ENCODE measurements at regions not wholly inside any gene's neighbourhood (a gene's known extent, or its start where the extent isn't known, plus 50 kb on each side); places are given as distances from the start of the nearest gene placed in this dataset.

- H3K27ac ChIP-seq (replicated peaks; ENCODE audit: low read length), result no peak overlapping the region
- WGBS, 2 donors (ENCODE audit: extremely low coverage in 2 of 2, insufficient read length in 2 of 2, insufficient replicate concordance in 1 of 2), result no CpG with 5 or more reads among the region's 5 CpGs
- DNase-seq (ENCODE audit: low spot score), result no peak
Observed at GRCh38 chr4:182169572-182169971, 73.6 kb upstream of the TENM3 start.

GRCh38 chr4:182169987-182170386, 73.2 kb upstream of the TENM3 start:
- no peak overlapping the region for H2BK15ac ChIP-seq (ENCODE audit: low read length)
- H2BK5ac ChIP-seq (ENCODE audit: low read length), result no peak overlapping the region
- no peak overlapping the region for H4K91ac ChIP-seq (ENCODE audit: low read depth, low read length, poor library complexity)
- H2BK12ac ChIP-seq (ENCODE audit: low read length), result no peak overlapping the region
- no peak overlapping the region for H2AK5ac ChIP-seq (ENCODE audit: low read depth, low read length)
- no peak overlapping the region for H3K4me3 ChIP-seq (ENCODE audit: low read length in 2 of 2)
- H3K18ac ChIP-seq (ENCODE audit: low read length), result no peak overlapping the region
- H3K4me1 ChIP-seq (ENCODE audit: control insufficient read depth in 2 of 2, insufficient read depth in 1 of 2, low read depth in 1 of 2, low read length in 2 of 2), result no peaks in the 10 kb centered on the region
- no peaks in the 10 kb centered on the region for H3K79me1 ChIP-seq (ENCODE audit: low read depth, low read length)
- H3K27ac ChIP-seq (replicated peaks; ENCODE audit: low read length), result no peak overlapping the region
- WGBS, 2 donors (ENCODE audit: extremely low coverage in 2 of 2, insufficient read length in 2 of 2, insufficient replicate concordance in 1 of 2), result no CpG with 5 or more reads among the region's 3 CpGs
- no peak overlapping the region for H3K4me2 ChIP-seq (ENCODE audit: insufficient read depth, low read length, poor library complexity, severe bottlenecking)
- H3K4ac ChIP-seq (ENCODE audit: low read length), result no peak overlapping the region
- no peak overlapping the region for H4K8ac ChIP-seq (ENCODE audit: low read depth, low read length)
- H3K36me3 ChIP-seq (replicated peaks in 1 of 2; ENCODE audit: control insufficient read depth in 2 of 2, insufficient read depth in 2 of 2, low read length in 2 of 2), result peaks cover 0 to 15% of the 10 kb centered on the region in 2 donors
- peaks cover 0 to 8% of the 10 kb centered on the region in 2 donors for H3K9me3 ChIP-seq (replicated peaks in 1 of 2; ENCODE audit: control insufficient read depth in 2 of 2, insufficient read depth in 1 of 2, low read depth in 1 of 2, low read length in 2 of 2)
- DNase-seq (ENCODE audit: low spot score), result no peak
- H3K9ac ChIP-seq (ENCODE audit: low read depth, low read length, poor library complexity), result no peak overlapping the region
- no peak overlapping the region for H2AFZ ChIP-seq (ENCODE audit: low read length)
- H3K14ac ChIP-seq (ENCODE audit: low read length), result no peak overlapping the region
- H3K23ac ChIP-seq (ENCODE audit: low read depth, low read length, poor library complexity), result no peak overlapping the region
- H3K27me3 ChIP-seq (ENCODE audit: control insufficient read depth in 3 of 3, insufficient read depth in 3 of 3, low read depth in 1 of 3, low read length in 3 of 3), result no peaks in the 10 kb centered on the region
- no peak overlapping the region for H2BK120ac ChIP-seq (ENCODE audit: low read depth, low read length)

More at GRCh38 chr4:182169572-182169971, 73.6 kb upstream of the TENM3 start:
- H3K79me1 ChIP-seq (ENCODE audit: low read depth, low read length), result no peaks in the 10 kb centered on the region
- H3K4me3 ChIP-seq (ENCODE audit: low read length in 2 of 2), result no peak overlapping the region
- H3K27me3 ChIP-seq (ENCODE audit: control insufficient read depth in 3 of 3, insufficient read depth in 3 of 3, low read depth in 1 of 3, low read length in 3 of 3), result no peaks in the 10 kb centered on the region
- no peak overlapping the region for H3K18ac ChIP-seq (ENCODE audit: low read length)
- H4K8ac ChIP-seq (ENCODE audit: low read depth, low read length), result no peak overlapping the region
- no peak overlapping the region for H2AK5ac ChIP-seq (ENCODE audit: low read depth, low read length)
- no peak overlapping the region for H2BK12ac ChIP-seq (ENCODE audit: low read length)
- no peak overlapping the region for H3K4me2 ChIP-seq (ENCODE audit: insufficient read depth, low read length, poor library complexity, severe bottlenecking)
- no peak overlapping the region for H3K23ac ChIP-seq (ENCODE audit: low read depth, low read length, poor library complexity)
- H3K4me1 ChIP-seq (ENCODE audit: control insufficient read depth in 2 of 2, insufficient read depth in 1 of 2, low read depth in 1 of 2, low read length in 2 of 2), result no peaks in the 10 kb centered on the region
- no peak overlapping the region for H4K91ac ChIP-seq (ENCODE audit: low read depth, low read length, poor library complexity)
- H3K9me3 ChIP-seq (replicated peaks in 1 of 2; ENCODE audit: control insufficient read depth in 2 of 2, insufficient read depth in 1 of 2, low read depth in 1 of 2, low read length in 2 of 2), result peaks cover 0 to 10% of the 10 kb centered on the region in 2 donors
- H2AFZ ChIP-seq (ENCODE audit: low read length), result no peak overlapping the region
- H2BK15ac ChIP-seq (ENCODE audit: low read length), result no peak overlapping the region
- no peak overlapping the region for H3K9ac ChIP-seq (ENCODE audit: low read depth, low read length, poor library complexity)
- no peak overlapping the region for H2BK120ac ChIP-seq (ENCODE audit: low read depth, low read length)
- peaks cover 0 to 15% of the 10 kb centered on the region in 2 donors for H3K36me3 ChIP-seq (replicated peaks in 1 of 2; ENCODE audit: control insufficient read depth in 2 of 2, insufficient read depth in 2 of 2, low read length in 2 of 2)
- H2BK5ac ChIP-seq (ENCODE audit: low read length), result no peak overlapping the region
- no peak overlapping the region for H3K14ac ChIP-seq (ENCODE audit: low read length)
- H3K4ac ChIP-seq (ENCODE audit: low read length), result no peak overlapping the region

- H4K91ac ChIP-seq (ENCODE audit: low read depth, low read length, poor library complexity), result no peak overlapping the region
- H2AFZ ChIP-seq (ENCODE audit: low read length), result no peak overlapping the region
- H2BK5ac ChIP-seq (ENCODE audit: low read length), result no peak overlapping the region
- H2BK120ac ChIP-seq (ENCODE audit: low read depth, low read length), result no peak overlapping the region
- H3K79me1 ChIP-seq (ENCODE audit: low read depth, low read length), result no peaks in the 10 kb centered on the region
- no peak overlapping the region for H2BK15ac ChIP-seq (ENCODE audit: low read length)
- H3K4me3 ChIP-seq (ENCODE audit: low read length in 2 of 2), result no peak overlapping the region
- H3K23ac ChIP-seq (ENCODE audit: low read depth, low read length, poor library complexity), result no peak overlapping the region
- WGBS, 2 donors (ENCODE audit: extremely low coverage in 2 of 2, insufficient read length in 2 of 2, insufficient replicate concordance in 1 of 2), result no CpG with 5 or more reads among the region's 3 CpGs
- H3K18ac ChIP-seq (ENCODE audit: low read length), result no peak overlapping the region
- H3K14ac ChIP-seq (ENCODE audit: low read length), result no peak overlapping the region
- H4K8ac ChIP-seq (ENCODE audit: low read depth, low read length), result no peak overlapping the region
- no peak overlapping the region for H3K27ac ChIP-seq (replicated peaks; ENCODE audit: low read length)
- peaks cover 0 to 8% of the 10 kb centered on the region in 2 donors for H3K9me3 ChIP-seq (replicated peaks in 1 of 2; ENCODE audit: control insufficient read depth in 2 of 2, insufficient read depth in 1 of 2, low read depth in 1 of 2, low read length in 2 of 2)
- no peak overlapping the region for H3K4me2 ChIP-seq (ENCODE audit: insufficient read depth, low read length, poor library complexity, severe bottlenecking)
- peaks cover 0 to 15% of the 10 kb centered on the region in 2 donors for H3K36me3 ChIP-seq (replicated peaks in 1 of 2; ENCODE audit: control insufficient read depth in 2 of 2, insufficient read depth in 2 of 2, low read length in 2 of 2)
- H3K9ac ChIP-seq (ENCODE audit: low read depth, low read length, poor library complexity), result no peak overlapping the region
- no peak for DNase-seq (ENCODE audit: low spot score)
- no peak overlapping the region for H3K4ac ChIP-seq (ENCODE audit: low read length)
- no peaks in the 10 kb centered on the region for H3K27me3 ChIP-seq (ENCODE audit: control insufficient read depth in 3 of 3, insufficient read depth in 3 of 3, low read depth in 1 of 3, low read length in 3 of 3)
- no peak overlapping the region for H2AK5ac ChIP-seq (ENCODE audit: low read depth, low read length)
- H3K4me1 ChIP-seq (ENCODE audit: control insufficient read depth in 2 of 2, insufficient read depth in 1 of 2, low read depth in 1 of 2, low read length in 2 of 2), result no peaks in the 10 kb centered on the region
- H2BK12ac ChIP-seq (ENCODE audit: low read length), result no peak overlapping the region
Observed at GRCh38 chr4:182170417-182170935, 72.7 kb upstream of the TENM3 start.

- no peaks in the 10 kb centered on the region for H3K79me1 ChIP-seq (ENCODE audit: low read depth, low read length)
- no peak overlapping the region for H3K4me2 ChIP-seq (ENCODE audit: insufficient read depth, low read length, poor library complexity, severe bottlenecking)
- H3K4ac ChIP-seq (ENCODE audit: low read length), result no peak overlapping the region
- peaks cover 1 to 18% of the 10 kb centered on the region in 2 donors for H3K4me1 ChIP-seq (ENCODE audit: control insufficient read depth in 2 of 2, insufficient read depth in 1 of 2, low read depth in 1 of 2, low read length in 2 of 2)
- no peak overlapping the region for H2BK5ac ChIP-seq (ENCODE audit: low read length)
- H3K23ac ChIP-seq (ENCODE audit: low read depth, low read length, poor library complexity), result no peak overlapping the region
- H3K36me3 ChIP-seq (replicated peaks in 1 of 2; ENCODE audit: control insufficient read depth in 2 of 2, insufficient read depth in 2 of 2, low read length in 2 of 2), result peaks cover 0 to 2% of the 10 kb centered on the region in 2 donors
- H2BK15ac ChIP-seq (ENCODE audit: low read length), result no peak overlapping the region
- no peak overlapping the region for H2AFZ ChIP-seq (ENCODE audit: low read length)
- no peak overlapping the region for H3K18ac ChIP-seq (ENCODE audit: low read length)
- no peak overlapping the region for H2AK5ac ChIP-seq (ENCODE audit: low read depth, low read length)
- no peak for DNase-seq (ENCODE audit: low spot score)
- H2BK12ac ChIP-seq (ENCODE audit: low read length), result no peak overlapping the region
- no peak overlapping the region for H3K14ac ChIP-seq (ENCODE audit: low read length)
- peaks cover 0 to 5% of the 10 kb centered on the region in 2 donors for H3K9me3 ChIP-seq (replicated peaks in 1 of 2; ENCODE audit: control insufficient read depth in 2 of 2, insufficient read depth in 1 of 2, low read depth in 1 of 2, low read length in 2 of 2)
- no peak overlapping the region for H3K4me3 ChIP-seq (ENCODE audit: low read length in 2 of 2)
- H4K8ac ChIP-seq (ENCODE audit: low read depth, low read length), result no peak overlapping the region
- no peak overlapping the region for H3K9ac ChIP-seq (ENCODE audit: low read depth, low read length, poor library complexity)
- WGBS, 2 donors (ENCODE audit: extremely low coverage in 2 of 2, insufficient read length in 2 of 2, insufficient replicate concordance in 1 of 2), result no CpG with 5 or more reads among the region's 1 CpG
- H3K27me3 ChIP-seq (ENCODE audit: control insufficient read depth in 3 of 3, insufficient read depth in 3 of 3, low read depth in 1 of 3, low read length in 3 of 3), result no peaks in the 10 kb centered on the region
- no peak overlapping the region for H2BK120ac ChIP-seq (ENCODE audit: low read depth, low read length)
- H3K27ac ChIP-seq (replicated peaks; ENCODE audit: low read length), result no peak overlapping the region
- H4K91ac ChIP-seq (ENCODE audit: low read depth, low read length, poor library complexity), result no peak overlapping the region
Observed at GRCh38 chr4:182174979-182175378, 68.2 kb upstream of the TENM3 start.

All from neuronal stem cell (in vitro differentiated cells).